ENCODE measurements at regions not wholly inside any gene's neighbourhood (a gene's known extent, or its start where the extent isn't known, plus 50 kb on each side); places are given as distances from the start of the nearest gene placed in this dataset.

- no peaks in the 10 kb centered on the region for H3K9me3 ChIP-seq
- no peak overlapping the region for H3K27ac ChIP-seq
- ATAC-seq (no peak), DNase-seq (no peak)
- peaks cover 0 to under 1% of the 10 kb centered on the region in 2 donors for H3K4me1 ChIP-seq
- no peaks in the 10 kb centered on the region for H3K36me3 ChIP-seq
- intact Hi-C loops (cut with DNase I): no loop called here
- no peak for TF ChIP-seq CTCF (IDR thresholded peaks at IDR 0.05)
- H3K27me3 ChIP-seq: no peaks in the 10 kb centered on the region
- H3K4me3 ChIP-seq: no peak overlapping the region
Measured at GRCh38 chr15:96267463-96267862, 63.0 kb upstream of the NR2F2 start.

GRCh38 chr15:96268442-96269204 is 61.9 kb upstream of the NR2F2 start:
- TF ChIP-seq CTCF (IDR thresholded peaks at IDR 0.05): no peak
- no peak for ATAC-seq
- no peak overlapping the region for H3K4me3 ChIP-seq

GRCh38 chr15:96270581-96271172 is 59.8 kb upstream of the NR2F2 start:
- Histone ChIP-seq H3K4me1 (no peaks in the 10 kb centered on the region), H3K36me3 (no peaks in the 10 kb centered on the region), H3K9me3 (no peaks in the 10 kb centered on the region), H3K27me3 (no peaks in the 10 kb centered on the region), H3K27ac (no peak overlapping the region), H3K4me3 (no peak overlapping the region)
- TF ChIP-seq CTCF (IDR thresholded peaks at IDR 0.05): no peak
- intact Hi-C loops (cut with DNase I): no loop called here
- no peak for DNase-seq
- ATAC-seq: peak; percentile 50

More at GRCh38 chr15:96268442-96269204, 61.9 kb upstream of the NR2F2 start:
- Histone ChIP-seq H3K36me3 (no peaks in the 10 kb centered on the region), H3K27me3 (no peaks in the 10 kb centered on the region), H3K4me1 (no peaks in the 10 kb centered on the region), H3K27ac (no peak overlapping the region), H3K9me3 (no peaks in the 10 kb centered on the region)
- no peak for DNase-seq
- intact Hi-C loops (cut with DNase I): no loop called here

- H3K4me3 ChIP-seq: no peak overlapping the region
- no peak for DNase-seq
- H3K27me3 ChIP-seq: no peaks in the 10 kb centered on the region
- no peak overlapping the region for H3K27ac ChIP-seq
- intact Hi-C loops (cut with DNase I): no loop called here
- H3K4me1 ChIP-seq: no peaks in the 10 kb centered on the region
- no peaks in the 10 kb centered on the region for H3K9me3 ChIP-seq
- no peaks in the 10 kb centered on the region for H3K36me3 ChIP-seq
- ATAC-seq: no peak
- TF ChIP-seq CTCF (IDR thresholded peaks at IDR 0.05): no peak
Measured at GRCh38 chr15:96272427-96272826, 58.1 kb upstream of the NR2F2 start.

GRCh38 chr15:96273317-96274086 is 57.0 kb upstream of the NR2F2 start:
- H3K36me3 ChIP-seq: no peaks in the 10 kb centered on the region
- H3K9me3 ChIP-seq: no peaks in the 10 kb centered on the region

More at GRCh38 chr15:96273317-96274086, 57.0 kb upstream of the NR2F2 start:
- Histone ChIP-seq H3K27me3 (no peaks in the 10 kb centered on the region), H3K4me3 (no peak overlapping the region), H3K27ac (no peak overlapping the region), H3K4me1 (no peaks in the 10 kb centered on the region)
- ATAC-seq: peak; percentile 32
- no peak for TF ChIP-seq CTCF (IDR thresholded peaks at IDR 0.05)
- DNase-seq: no peak
- intact Hi-C loops (cut with DNase I): no loop called here
